ENCODE measurements at regions not wholly inside any gene's neighbourhood (a gene's known extent, or its start where the extent isn't known, plus 50 kb on each side); places are given as distances from the start of the nearest gene placed in this dataset.
A peak's percentile ranks its signal among the peaks of the same experiment; 100 is the strongest.
"Not testable (repeated sequence)": the region's sequence is repeated elsewhere in the genome, so short reads cannot be mapped to it uniquely, and the experiment has no call there.

GRCh38 chr3:164365242-164365641 is 713.1 kb downstream of the SI start:
- DNase-seq: no peak

- peak; percentile 73 for DNase-seq
Observed at GRCh38 chr3:164364111-164364510, 714.2 kb downstream of the SI start.

- no peak for DNase-seq
Observed at GRCh38 chr3:164360738-164361406, 717.4 kb downstream of the SI start.

GRCh38 chr3:164360078-164360578 is 718.2 kb downstream of the SI start:
- DNase-seq: no peak

- peak; percentile 51 for DNase-seq
Observed at GRCh38 chr3:164352991-164353390, 725.3 kb downstream of the SI start.

GRCh38 chr3:164351131-164351530 is 727.2 kb downstream of the SI start:
- DNase-seq: no peak

GRCh38 chr3:164342206-164342605 is 736.1 kb downstream of the SI start:
- not testable (repeated sequence) for DNase-seq

- DNase-seq: no peak
Observed at GRCh38 chr3:164341086-164341485, 737.2 kb downstream of the SI start.

- DNase-seq: no peak
Observed at GRCh38 chr3:164340273-164340672, 738.0 kb downstream of the SI start.

- peak; percentile 81 for DNase-seq
Observed at GRCh38 chr3:164332831-164333802, 745.2 kb downstream of the SI start.

GRCh38 chr3:164326714-164327113 is 751.6 kb downstream of the SI start:
- no peak for DNase-seq

GRCh38 chr3:164320962-164321361 is 757.3 kb downstream of the SI start:
- no peak for DNase-seq

GRCh38 chr3:164306042-164306441 is 772.3 kb downstream of the SI start:
- no peak for DNase-seq

- DNase-seq: no peak
Observed at GRCh38 chr3:164303894-164304293, 774.4 kb downstream of the SI start.

GRCh38 chr3:164302622-164303021 is 775.7 kb downstream of the SI start:
- DNase-seq: no peak

GRCh38 chr3:164291486-164291885 is 786.8 kb downstream of the SI start:
- not testable (repeated sequence) for DNase-seq

GRCh38 chr3:164278550-164278949 is 799.7 kb downstream of the SI start:
- DNase-seq: no peak

- DNase-seq: no peak
Observed at GRCh38 chr3:164267053-164267452, 811.2 kb downstream of the SI start.

- no peak for DNase-seq
Observed at GRCh38 chr3:164250923-164251322, 827.4 kb downstream of the SI start.

- no peak for DNase-seq
Observed at GRCh38 chr3:164236851-164237250, 841.4 kb downstream of the SI start.

- DNase-seq: no peak
Observed at GRCh38 chr3:164235289-164236028, 842.8 kb downstream of the SI start.

- DNase-seq: no peak
Observed at GRCh38 chr3:164233951-164234350, 844.3 kb downstream of the SI start.

- no peak for DNase-seq
Observed at GRCh38 chr3:164231718-164232117, 846.6 kb downstream of the SI start.

All from NCI-H82 (cell line).